Ascending aorta (tissue), 2 donors: ENCODE measurements at regions not wholly inside any gene's neighbourhood (a gene's known extent, or its start where the extent isn't known, plus 50 kb on each side); places are given as distances from the start of the nearest gene placed in this dataset.

Source experiments
- DNase-seq, 2 donors: peaks; one replicate each; pipeline ENCODE4 v3.0.0-alpha.2; 2019; ENCODE audit warnings: low spot score in 2 of 2
- H3K27ac ChIP-seq, 2 donors: fragments of 200-600 bp; sonication (generic); one replicate each; pipeline ENCODE4 v1.5.1; 2016 to 2017; ENCODE audit warnings: mild to moderate bottlenecking in 1 of 2
- H3K27me3 ChIP-seq: fragments of 200-600 bp; sonication (generic); one replicate; pipeline ENCODE4 v1.5.1; 2017
- H3K36me3 ChIP-seq, 2 donors: fragments of 200-600 bp; sonication (generic); one replicate each; pipeline ENCODE4 v1.5.1; 2016
- H3K4me1 ChIP-seq, 2 donors: fragments of 200-600 bp; sonication (generic); one replicate each; pipeline ENCODE4 v1.5.1; 2016 to 2017; ENCODE audit warnings: mild to moderate bottlenecking in 1 of 2
- H3K4me3 ChIP-seq, 2 donors: fragments of 200-600 bp; sonication (generic); one replicate each; pipeline ENCODE4 v1.5.1; 2016 to 2017; ENCODE audit warnings: mild to moderate bottlenecking in 1 of 2
- H3K9me3 ChIP-seq, 2 donors: fragments of 200-600 bp; sonication (generic); one replicate each; pipeline ENCODE4 v1.5.1; 2016
- intact Hi-C: fragments of 100-400 bp; cut with DNase I; formaldehyde crosslinking; loops from one replicate; pipeline ENCODE4 v1.15.1; 2023
- TF ChIP-seq, protein P1 (sequence below), 3 experiments: fragments of 200-600 bp in 2 of 3; fragments of 450-650 bp in 1 of 3; sonication (generic) in 2 of 3; IDR thresholded peaks; one replicate each; pipeline ENCODE4 v1.5.1; 2016 to 2019; ENCODE audit warnings: antibody characterized with exemption in 3 of 3, mild to moderate bottlenecking in 1 of 3, moderate library complexity in 1 of 3

DNA sequence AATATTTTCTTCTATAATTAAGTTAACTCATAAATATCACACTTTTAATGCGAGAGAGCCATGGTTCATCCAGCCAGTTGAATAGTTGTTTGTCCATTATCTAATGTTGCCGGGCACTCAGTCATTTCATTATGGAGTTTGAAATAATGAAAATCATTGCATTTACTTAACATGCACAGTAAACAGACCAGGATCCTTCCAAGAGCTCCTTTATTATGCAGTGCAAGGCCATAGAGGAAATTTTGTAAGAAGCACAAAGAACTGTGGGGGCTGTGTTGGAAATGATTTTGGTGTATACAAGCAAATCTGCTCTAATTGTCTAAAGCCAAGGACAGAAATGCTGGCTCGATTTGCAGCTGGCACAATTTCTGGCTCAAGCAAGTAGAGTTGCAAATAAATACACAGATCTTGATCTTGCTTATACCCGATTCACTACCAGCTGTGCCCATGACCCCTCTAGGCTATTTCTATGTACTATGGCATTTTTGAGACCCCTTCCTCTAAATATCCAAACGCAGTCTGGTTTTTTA, 400.3 kb upstream of the HNRNPA3 start:
- H3K4me3 ChIP-seq = no peak overlapping the region
- H3K27ac ChIP-seq = no peak overlapping the region
- no peak for DNase-seq
- no peaks in the 10 kb centered on the region for H3K9me3 ChIP-seq
- no peaks in the 10 kb centered on the region for H3K27me3 ChIP-seq
- H3K36me3 ChIP-seq = no peaks in the 10 kb centered on the region
- TF ChIP-seq, protein P1, sequence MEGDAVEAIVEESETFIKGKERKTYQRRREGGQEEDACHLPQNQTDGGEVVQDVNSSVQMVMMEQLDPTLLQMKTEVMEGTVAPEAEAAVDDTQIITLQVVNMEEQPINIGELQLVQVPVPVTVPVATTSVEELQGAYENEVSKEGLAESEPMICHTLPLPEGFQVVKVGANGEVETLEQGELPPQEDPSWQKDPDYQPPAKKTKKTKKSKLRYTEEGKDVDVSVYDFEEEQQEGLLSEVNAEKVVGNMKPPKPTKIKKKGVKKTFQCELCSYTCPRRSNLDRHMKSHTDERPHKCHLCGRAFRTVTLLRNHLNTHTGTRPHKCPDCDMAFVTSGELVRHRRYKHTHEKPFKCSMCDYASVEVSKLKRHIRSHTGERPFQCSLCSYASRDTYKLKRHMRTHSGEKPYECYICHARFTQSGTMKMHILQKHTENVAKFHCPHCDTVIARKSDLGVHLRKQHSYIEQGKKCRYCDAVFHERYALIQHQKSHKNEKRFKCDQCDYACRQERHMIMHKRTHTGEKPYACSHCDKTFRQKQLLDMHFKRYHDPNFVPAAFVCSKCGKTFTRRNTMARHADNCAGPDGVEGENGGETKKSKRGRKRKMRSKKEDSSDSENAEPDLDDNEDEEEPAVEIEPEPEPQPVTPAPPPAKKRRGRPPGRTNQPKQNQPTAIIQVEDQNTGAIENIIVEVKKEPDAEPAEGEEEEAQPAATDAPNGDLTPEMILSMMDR (IDR thresholded peaks at IDR 0.05) = no peak
- peaks cover 0 to 9% of the 10 kb centered on the region in 2 donors for H3K4me1 ChIP-seq
- intact Hi-C loops = loop anchor here (5.0 kb wide), 2 partner anchors 160 to 685 kb away; partner anchors contain the start of gene HOXD8

DNA sequence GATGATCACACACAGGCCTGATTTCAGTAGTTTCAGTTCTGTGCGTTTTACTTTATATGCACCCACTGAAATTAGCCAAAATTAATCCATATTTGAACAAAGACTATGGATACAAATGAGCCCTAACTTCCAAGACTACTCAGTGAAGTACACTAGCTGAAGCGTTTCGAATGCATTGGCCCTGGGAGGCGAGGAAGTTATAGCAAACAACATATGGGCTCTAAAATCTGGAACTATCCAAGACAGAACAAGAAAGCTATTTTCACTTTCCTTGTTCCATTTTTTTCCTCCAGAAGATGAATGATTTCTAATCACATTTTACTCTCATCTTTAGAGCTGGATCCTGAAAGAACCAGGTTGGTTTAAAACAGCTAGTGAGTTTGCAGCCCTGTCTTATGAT, 399.4 kb upstream of the HNRNPA3 start:
- Histone ChIP-seq H3K9me3 (no peaks in the 10 kb centered on the region), H3K27me3 (no peaks in the 10 kb centered on the region), H3K4me3 (no peak overlapping the region), H3K27ac (no peak overlapping the region), H3K4me1 (peaks cover 0 to 9% of the 10 kb centered on the region in 2 donors), H3K36me3 (no peaks in the 10 kb centered on the region)
- TF ChIP-seq, protein P1 (IDR thresholded peaks at IDR 0.05) = no peak
- intact Hi-C loops = loop anchor here (5.0 kb wide), 2 partner anchors 161 to 686 kb away; partner anchors contain the start of gene HOXD8
- no peak for DNase-seq

DNA sequence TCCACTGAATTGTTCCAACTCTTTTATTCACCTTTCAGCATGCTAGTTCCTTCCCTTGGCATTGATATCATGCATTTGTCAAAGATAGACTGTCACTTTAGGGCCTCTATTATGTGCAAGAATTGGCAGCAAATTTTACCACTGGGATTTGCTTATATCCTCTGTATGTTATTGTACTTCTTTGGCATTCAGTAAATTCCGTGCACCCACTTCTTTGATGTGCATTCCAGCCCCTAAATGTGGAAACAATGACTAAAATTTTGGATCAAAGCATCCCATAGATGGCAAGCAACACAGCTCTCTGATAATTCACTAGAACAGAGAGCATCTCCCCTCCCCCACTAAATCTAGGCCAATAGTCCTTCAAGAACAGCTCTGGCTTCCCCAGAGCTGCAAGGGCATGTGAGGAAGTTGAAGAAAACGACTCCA, 399.0 kb upstream of the HNRNPA3 start:
- H3K4me1 ChIP-seq = peaks cover 0 to 9% of the 10 kb centered on the region in 2 donors

DNA sequence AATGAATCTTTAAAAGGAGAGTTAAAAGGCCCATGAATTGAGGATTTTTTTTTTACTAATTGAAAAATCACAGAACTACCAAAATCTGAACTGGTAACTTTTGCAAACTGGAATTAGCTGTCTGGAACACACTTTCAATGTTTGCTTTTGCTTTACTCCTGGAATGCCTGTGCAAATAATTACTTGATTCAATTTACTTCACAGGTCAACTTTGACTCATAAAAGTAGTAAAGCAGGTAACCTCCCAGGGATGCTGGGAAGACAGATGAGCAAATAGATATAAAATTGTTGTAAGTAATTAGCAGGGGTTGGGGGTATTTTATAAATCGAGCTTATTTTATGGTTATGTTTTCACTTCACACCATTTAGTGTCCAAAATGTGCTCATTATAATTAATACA, 398.3 kb upstream of the HNRNPA3 start:
- intact Hi-C loops = loop anchor here (5.0 kb wide), 2 partner anchors 162 to 687 kb away; partner anchors contain the start of gene HOXD8
- H3K27me3 ChIP-seq = no peaks in the 10 kb centered on the region
- no peaks in the 10 kb centered on the region for H3K9me3 ChIP-seq
- no peak overlapping the region for H3K27ac ChIP-seq
- TF ChIP-seq, protein P1 (IDR thresholded peaks at IDR 0.05) = no peak
- no peak for DNase-seq
- H3K4me1 ChIP-seq = peaks cover 0 to 9% of the 10 kb centered on the region in 2 donors
- no peak overlapping the region for H3K4me3 ChIP-seq
- no peaks in the 10 kb centered on the region for H3K36me3 ChIP-seq

More for the DNA sequence above, 399.0 kb upstream of the HNRNPA3 start:
- TF ChIP-seq, protein P1 (IDR thresholded peaks at IDR 0.05) = no peak
- Histone ChIP-seq H3K4me3 (no peak overlapping the region), H3K36me3 (no peaks in the 10 kb centered on the region), H3K27me3 (no peaks in the 10 kb centered on the region), H3K9me3 (no peaks in the 10 kb centered on the region), H3K27ac (no peak overlapping the region)
- intact Hi-C loops = loop anchor here (5.0 kb wide), 2 partner anchors 161 to 686 kb away; partner anchors contain the start of gene HOXD8
- DNase-seq = no peak

DNA sequence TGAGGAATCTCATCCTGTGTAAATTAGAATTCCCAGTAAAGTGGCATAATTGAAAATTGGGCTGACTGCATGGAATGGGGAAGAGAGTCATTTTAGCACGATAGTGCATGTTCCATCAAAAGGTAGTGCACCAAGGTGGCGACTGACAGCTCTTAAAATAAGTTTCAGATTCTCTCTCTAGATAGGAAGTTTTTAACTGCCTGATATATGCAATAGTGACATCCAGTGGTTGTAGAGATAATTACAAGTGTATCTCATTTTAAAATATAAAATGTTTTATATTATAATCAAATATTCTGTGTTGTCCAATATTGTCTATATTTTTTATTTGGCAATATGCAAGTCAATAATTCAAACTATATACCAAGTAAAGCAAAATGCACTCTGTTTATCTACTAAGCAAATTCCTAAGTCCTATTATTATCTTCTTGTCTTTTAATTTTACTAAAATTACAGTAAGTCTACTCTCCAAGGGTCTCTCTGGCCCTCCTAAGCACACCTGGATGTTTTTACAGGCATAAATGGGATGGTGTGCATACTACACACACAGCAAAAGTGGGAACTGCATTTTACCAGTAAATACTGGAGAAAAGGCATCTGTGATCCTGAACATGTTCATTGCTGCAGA, 397.7 kb upstream of the HNRNPA3 start:
- intact Hi-C loops = loop anchor here (5.0 kb wide), 2 partner anchors 163 to 688 kb away; partner anchors contain the start of gene HOXD8
- H3K36me3 ChIP-seq = no peaks in the 10 kb centered on the region
- DNase-seq = no peak
- H3K9me3 ChIP-seq = no peaks in the 10 kb centered on the region
- no peak overlapping the region for H3K4me3 ChIP-seq
- peaks cover 0 to 9% of the 10 kb centered on the region in 2 donors for H3K4me1 ChIP-seq
- no peak overlapping the region for H3K27ac ChIP-seq
- TF ChIP-seq, protein P1 (IDR thresholded peaks at IDR 0.05) = peak; percentile 45 to 72 (median 61)
- no peaks in the 10 kb centered on the region for H3K27me3 ChIP-seq
